Nephron progenitor cell (in vitro differentiated cells): ENCODE measurements at regions not wholly inside any gene's neighbourhood (a gene's known extent, or its start where the extent isn't known, plus 50 kb on each side); places are given as distances from the start of the nearest gene placed in this dataset.

Experiments
- DNase-seq: peaks from one replicate; pipeline ENCODE4 v3.0.0; 2021
- H3K27ac Mint-ChIP-seq: 2 replicates; pipeline ENCODE4 v1.8.0; 2021; ENCODE audit warnings: mild to moderate bottlenecking, moderate library complexity, mixed read lengths
- H3K27me3 Mint-ChIP-seq: 2 replicates; pipeline ENCODE4 v1.8.0; 2021; ENCODE audit warnings: mild to moderate bottlenecking, low read depth, mixed read lengths; ENCODE audit not compliant: poor library complexity
- H3K36me3 Mint-ChIP-seq: 2 replicates; pipeline ENCODE4 v1.8.0; 2021; ENCODE audit warnings: low read depth, mixed read lengths
- H3K4me1 Mint-ChIP-seq: 2 replicates; pipeline ENCODE4 v1.8.0; 2021; ENCODE audit warnings: mixed read lengths
- H3K4me3 Mint-ChIP-seq: 2 replicates; pipeline ENCODE4 v1.8.0; 2021; ENCODE audit warnings: mild to moderate bottlenecking, moderate library complexity, mixed read lengths
- H3K9me3 Mint-ChIP-seq: 2 replicates; pipeline ENCODE4 v1.8.0; 2021; ENCODE audit warnings: mild to moderate bottlenecking, moderate library complexity, mixed read lengths
- TF ChIP-seq, protein P1 (sequence below): fragments of 200-600 bp; sonication (generic); IDR thresholded peaks from 2 replicates; pipeline ENCODE4 v1.5.0; 2021; ENCODE audit warnings: antibody characterized with exemption

DNA sequence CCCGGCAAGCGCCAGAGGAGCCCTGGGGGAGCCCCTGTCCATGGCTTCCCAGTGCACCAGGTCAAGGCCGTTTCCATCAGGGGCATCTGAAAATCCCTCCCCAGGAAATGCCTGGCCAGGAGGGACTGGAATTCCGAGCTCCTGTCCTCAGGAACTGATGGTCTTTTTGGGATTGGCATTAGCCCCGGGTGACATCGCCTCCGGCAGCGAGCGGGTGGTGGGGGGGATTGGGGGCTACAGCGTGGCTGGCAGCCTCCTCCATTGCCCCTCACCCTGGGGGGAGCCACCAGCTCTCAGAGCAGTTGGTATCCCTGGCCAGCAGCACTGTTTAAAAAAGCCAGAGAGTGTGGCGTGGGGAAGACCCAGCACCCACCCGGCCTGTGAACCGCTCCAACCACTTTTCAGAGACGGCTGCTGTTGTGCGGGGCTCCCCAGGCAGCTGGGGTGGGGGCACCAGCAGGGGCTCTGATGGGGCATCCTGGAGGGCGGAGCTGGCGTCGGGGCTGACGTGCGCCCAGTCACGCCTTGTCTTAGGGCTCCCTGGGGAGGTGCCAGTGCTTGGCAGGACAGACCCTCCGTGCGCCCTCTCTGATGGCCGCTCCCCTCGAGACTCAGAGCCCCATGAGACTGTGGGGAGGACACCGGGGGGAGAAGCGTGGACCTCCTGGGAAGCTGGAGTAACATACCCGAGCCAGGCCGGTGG is 62.9 kb upstream of the TTC34 start:
- Mint-ChIP-seq H3K9me3 (peaks cover 59% of the 10 kb centered on the region), H3K4me1 (no peaks in the 10 kb centered on the region), H3K27me3 (no peaks in the 10 kb centered on the region), H3K36me3 (no peaks in the 10 kb centered on the region), H3K27ac (no peak overlapping the region), H3K4me3 (no peak overlapping the region)
- DNase-seq = no peak
- TF ChIP-seq, protein P1, sequence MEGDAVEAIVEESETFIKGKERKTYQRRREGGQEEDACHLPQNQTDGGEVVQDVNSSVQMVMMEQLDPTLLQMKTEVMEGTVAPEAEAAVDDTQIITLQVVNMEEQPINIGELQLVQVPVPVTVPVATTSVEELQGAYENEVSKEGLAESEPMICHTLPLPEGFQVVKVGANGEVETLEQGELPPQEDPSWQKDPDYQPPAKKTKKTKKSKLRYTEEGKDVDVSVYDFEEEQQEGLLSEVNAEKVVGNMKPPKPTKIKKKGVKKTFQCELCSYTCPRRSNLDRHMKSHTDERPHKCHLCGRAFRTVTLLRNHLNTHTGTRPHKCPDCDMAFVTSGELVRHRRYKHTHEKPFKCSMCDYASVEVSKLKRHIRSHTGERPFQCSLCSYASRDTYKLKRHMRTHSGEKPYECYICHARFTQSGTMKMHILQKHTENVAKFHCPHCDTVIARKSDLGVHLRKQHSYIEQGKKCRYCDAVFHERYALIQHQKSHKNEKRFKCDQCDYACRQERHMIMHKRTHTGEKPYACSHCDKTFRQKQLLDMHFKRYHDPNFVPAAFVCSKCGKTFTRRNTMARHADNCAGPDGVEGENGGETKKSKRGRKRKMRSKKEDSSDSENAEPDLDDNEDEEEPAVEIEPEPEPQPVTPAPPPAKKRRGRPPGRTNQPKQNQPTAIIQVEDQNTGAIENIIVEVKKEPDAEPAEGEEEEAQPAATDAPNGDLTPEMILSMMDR = no peak

- no peaks in the 10 kb centered on the region for H3K36me3 Mint-ChIP-seq
- no peaks in the 10 kb centered on the region for H3K27me3 Mint-ChIP-seq
- H3K4me3 Mint-ChIP-seq = no peak overlapping the region
- TF ChIP-seq, protein P1 = no peak
- peaks cover 62% of the 10 kb centered on the region for H3K9me3 Mint-ChIP-seq
- no peak overlapping the region for H3K27ac Mint-ChIP-seq
- no peaks in the 10 kb centered on the region for H3K4me1 Mint-ChIP-seq
- DNase-seq = no peak
Measured at GRCh38 chr1:2865000-2865399, 63.5 kb upstream of the TTC34 start.

DNA sequence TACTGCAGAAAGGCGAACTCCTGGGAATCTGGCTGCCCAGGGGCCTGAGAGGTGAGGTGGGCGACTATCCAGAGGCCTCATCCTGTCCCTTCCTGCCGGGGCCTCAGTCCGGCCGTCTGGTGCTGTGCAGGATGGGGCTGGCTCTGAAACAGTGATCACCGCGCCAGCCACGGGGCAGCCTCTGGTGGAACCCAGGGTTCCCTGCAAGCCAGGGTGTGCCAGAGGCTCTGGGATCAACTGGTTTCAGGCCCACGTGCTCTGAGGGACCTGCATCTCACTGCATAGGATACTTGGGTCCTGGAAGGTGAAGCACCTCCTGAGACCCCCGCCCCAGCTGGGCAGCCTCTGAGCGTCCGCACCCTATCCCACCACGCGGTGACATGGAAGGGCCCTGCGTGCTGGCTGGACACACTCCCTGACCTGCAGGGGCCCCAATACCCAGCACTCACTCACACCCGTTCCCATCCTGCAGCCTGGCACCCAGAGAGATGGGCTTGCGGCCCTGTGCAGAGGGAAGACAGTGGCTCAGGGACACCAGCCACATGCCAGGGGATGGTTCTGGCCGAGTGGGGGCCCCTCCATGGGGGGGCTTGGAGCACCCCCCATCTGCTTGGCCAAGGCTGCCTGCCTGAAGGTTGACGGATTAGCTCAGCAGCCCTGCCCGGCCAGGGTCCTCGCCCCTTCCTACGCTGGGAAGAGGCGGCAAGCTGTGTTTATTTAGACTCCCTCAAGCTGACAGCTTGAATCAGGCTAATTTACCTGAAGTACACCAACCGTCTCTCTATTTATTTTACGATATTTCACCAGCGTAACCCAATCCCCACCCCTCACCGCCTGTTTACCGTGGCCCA is 64.3 kb upstream of the TTC34 start:
- Mint-ChIP-seq H3K4me3 (no peak overlapping the region), H3K27ac (no peak overlapping the region), H3K9me3 (peaks cover 61% of the 10 kb centered on the region), H3K4me1 (no peaks in the 10 kb centered on the region), H3K27me3 (peaks cover 1% of the 10 kb centered on the region), H3K36me3 (no peaks in the 10 kb centered on the region)
- DNase-seq = no peak
- TF ChIP-seq, protein P1 = no peak

DNA sequence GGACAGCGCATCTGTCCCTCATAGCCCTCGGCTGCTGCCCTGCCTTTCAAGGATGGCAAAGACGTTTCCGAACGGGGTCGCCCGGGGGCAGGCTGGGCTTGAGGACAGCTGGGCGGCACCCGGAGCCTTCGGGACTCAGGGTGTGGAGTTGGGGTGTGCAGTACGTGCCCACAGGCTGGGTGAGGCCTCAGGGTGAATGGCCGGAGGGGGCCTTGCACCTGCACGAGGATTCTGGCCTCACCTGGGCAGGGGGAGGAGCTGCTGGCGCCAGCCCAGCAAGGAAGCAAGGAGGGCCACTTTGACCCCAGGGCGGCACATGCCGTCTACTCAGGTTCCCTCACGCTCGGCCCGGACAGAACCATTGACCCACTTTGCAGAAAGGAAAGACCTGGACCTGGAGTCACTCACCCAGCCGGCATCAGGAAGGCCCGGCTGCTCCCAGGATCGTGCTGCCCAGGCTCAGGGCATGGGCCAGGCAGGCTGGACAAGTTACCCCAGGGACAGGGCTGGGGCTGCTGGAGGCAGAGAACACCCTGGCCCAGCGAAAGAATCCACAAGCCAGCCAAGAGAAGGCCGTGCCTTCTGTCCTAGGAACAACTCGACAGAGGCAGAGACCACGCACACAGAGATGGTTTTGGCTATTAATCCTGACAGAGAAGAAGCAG is 65.1 kb upstream of the TTC34 start:
- no peak for DNase-seq
- TF ChIP-seq, protein P1 = no peak
- H3K36me3 Mint-ChIP-seq = no peaks in the 10 kb centered on the region
- H3K27me3 Mint-ChIP-seq = peaks cover 3% of the 10 kb centered on the region
- no peak overlapping the region for H3K4me3 Mint-ChIP-seq
- H3K27ac Mint-ChIP-seq = no peak overlapping the region
- peaks cover 62% of the 10 kb centered on the region for H3K9me3 Mint-ChIP-seq
- H3K4me1 Mint-ChIP-seq = no peaks in the 10 kb centered on the region

DNA sequence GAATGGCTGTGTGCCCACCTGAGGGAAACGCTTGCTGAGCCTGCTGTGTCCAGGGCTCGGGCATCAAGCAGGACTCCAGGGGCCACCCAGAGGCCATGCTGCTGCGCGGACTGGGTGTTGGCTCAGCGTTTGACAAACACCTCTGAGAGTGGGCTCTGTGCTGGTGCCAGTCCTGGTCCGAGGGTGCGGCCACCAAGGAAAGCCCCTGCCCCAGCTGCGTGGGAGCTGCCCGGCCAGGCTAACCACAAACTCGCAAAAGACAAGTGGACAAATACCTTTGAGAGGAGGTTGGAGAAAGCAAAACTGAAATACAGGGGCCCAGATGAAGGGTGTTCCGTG is 65.6 kb upstream of the TTC34 start:
- H3K27ac Mint-ChIP-seq = no peak overlapping the region
- TF ChIP-seq, protein P1 = no peak
- peaks cover 62% of the 10 kb centered on the region for H3K9me3 Mint-ChIP-seq

More for the DNA sequence above, 65.6 kb upstream of the TTC34 start:
- no peaks in the 10 kb centered on the region for H3K4me1 Mint-ChIP-seq
- no peak overlapping the region for H3K4me3 Mint-ChIP-seq
- H3K27me3 Mint-ChIP-seq = peaks cover 3% of the 10 kb centered on the region
- DNase-seq = no peak
- H3K36me3 Mint-ChIP-seq = no peaks in the 10 kb centered on the region
